HG03469 (cell line): ENCODE measurements at regions not wholly inside any gene's neighbourhood (a gene's known extent, or its start where the extent isn't known, plus 50 kb on each side); places are given as distances from the start of the nearest gene placed in this dataset.
A peak's percentile ranks its signal among the peaks of the same experiment; 100 is the strongest.

Experiments used
- ATAC-seq: cut with Tn5 transposase; IDR thresholded peaks from one replicate; pipeline ENCODE4 v1.9.1; 2021; ENCODE audit warnings: mild to moderate bottlenecking, moderate library complexity, moderate number of reproducible peaks; ENCODE audit not compliant: unreplicated experiment

GRCh38 chr13:44270150-44270549 lies 103.5 kb upstream of the SERP2 start:
- no peak for ATAC-seq

DNA sequence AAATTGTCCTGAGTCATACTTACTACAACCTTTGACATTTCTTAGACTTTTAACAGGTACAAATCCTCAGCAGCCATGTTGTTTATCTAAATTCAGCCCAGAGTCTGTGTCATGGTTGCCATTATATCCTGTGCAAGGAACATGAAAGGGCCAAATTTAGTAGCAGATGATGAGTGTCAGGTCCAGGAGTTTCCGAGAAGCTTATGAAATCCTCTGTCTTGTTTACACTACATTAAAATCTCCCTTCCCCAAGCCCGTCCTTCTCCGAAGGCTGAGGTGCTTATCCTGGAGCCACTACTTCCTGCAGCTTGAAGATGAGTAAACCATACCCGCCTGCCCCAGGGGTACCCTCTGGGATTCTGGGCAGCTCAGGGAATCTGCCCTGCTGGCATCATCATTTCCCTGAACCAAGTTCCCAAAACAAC lies 102.6 kb upstream of the SERP2 start:
- ATAC-seq = no peak

DNA sequence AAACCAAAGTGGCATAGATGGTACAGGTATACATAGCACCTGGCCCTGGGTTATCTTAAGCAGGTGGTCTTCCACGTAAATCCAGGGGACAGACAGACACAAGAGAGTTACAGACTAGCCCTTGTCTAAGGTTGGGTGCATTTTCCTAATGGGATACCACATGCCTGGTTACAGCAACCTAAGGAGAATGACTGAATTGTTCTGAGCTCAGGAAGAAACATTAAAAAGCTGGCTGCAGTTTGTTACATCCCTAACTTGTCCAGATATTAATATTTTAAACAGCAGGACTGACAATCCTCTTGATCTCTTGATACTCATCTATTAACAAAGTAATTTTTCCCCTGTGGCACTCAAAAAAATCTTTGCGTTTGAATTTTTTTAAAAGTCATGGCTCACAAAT lies 102.2 kb upstream of the SERP2 start:
- ATAC-seq = no peak

GRCh38 chr13:44271915-44272341 lies 101.7 kb upstream of the SERP2 start:
- no peak for ATAC-seq

- no peak for ATAC-seq
Observed at GRCh38 chr13:44272692-44273091, 100.9 kb upstream of the SERP2 start.

DNA sequence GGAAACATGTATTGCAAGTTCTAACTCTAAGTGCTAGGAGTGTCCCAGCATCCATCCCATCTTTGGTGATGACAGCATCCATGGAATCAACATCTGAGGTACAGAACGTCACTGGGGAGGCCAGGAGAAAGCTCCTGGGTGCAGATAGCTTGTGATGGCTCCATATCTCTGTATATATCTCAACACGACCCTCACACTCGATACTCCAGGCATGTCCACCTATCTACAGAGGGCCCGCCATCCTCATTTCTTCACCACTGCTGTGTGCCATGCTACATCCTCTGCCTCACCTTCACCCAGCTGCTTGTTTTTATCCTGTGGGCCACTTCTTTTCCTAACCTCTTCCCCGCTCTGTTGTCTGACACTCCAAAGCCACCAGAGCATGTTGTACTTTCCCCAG lies 100.4 kb upstream of the SERP2 start:
- ATAC-seq = no peak

GRCh38 chr13:44273991-44274770 lies 99.4 kb upstream of the SERP2 start:
- peak; percentile 79 for ATAC-seq

DNA sequence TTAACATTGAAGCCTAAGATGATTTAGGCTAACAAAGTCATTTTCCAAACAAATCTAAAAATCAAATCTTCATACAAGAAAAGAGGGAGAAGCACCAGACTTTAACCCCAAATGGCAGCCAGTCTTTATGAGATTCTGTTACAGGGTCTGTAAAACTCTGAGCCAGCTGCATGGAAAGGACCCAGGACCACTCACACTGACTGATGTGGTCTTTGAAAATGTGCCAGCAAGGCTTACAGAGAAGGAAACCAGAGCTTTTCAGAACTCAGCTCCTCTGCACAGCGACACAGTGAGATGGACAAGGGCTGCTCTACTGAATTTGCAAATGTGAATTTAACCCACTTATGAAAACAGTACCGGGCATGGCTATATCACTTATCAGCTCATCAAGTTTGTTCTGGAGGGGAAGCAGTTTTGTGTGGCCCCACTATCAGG lies 98.8 kb upstream of the SERP2 start:
- ATAC-seq = no peak

DNA sequence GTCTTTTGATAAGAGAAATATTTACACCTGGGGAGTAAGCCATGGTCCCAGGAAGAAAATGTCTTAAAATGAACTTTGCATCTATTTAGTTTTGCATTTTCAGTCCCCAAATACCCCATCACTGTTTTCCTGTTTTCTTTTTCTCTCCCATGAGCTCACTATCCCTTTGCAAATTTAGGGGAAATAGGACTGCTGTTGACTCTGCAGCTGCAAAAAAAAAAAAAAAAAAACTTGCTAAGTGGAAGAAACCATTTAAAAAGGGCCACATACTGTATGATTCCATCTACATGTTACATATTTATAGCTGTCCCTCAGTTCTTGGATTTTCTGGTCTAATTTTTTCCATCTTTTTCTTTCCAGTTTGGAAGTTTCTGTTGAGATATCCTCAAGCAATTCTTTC lies 98.2 kb upstream of the SERP2 start:
- ATAC-seq = no peak

DNA sequence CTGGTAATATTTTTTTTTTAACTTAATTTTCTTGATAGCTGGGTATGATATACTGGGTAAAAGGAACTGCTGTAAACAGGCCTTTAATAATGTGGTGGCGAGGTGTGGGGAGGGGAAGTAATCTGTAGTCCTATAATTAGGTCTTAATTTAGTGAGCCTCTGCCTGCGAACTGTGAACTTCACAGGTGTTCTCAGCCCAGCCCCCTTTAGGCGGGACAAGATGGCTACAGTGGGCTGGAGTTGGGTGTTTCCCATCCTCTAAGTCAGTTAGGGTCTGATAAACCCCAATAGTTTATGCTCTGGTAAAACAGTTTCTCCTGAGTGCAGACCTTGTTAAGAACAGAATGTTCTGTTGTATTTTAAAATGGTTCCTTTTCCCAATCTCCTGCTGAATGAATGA lies 97.6 kb upstream of the SERP2 start:
- no peak for ATAC-seq

DNA sequence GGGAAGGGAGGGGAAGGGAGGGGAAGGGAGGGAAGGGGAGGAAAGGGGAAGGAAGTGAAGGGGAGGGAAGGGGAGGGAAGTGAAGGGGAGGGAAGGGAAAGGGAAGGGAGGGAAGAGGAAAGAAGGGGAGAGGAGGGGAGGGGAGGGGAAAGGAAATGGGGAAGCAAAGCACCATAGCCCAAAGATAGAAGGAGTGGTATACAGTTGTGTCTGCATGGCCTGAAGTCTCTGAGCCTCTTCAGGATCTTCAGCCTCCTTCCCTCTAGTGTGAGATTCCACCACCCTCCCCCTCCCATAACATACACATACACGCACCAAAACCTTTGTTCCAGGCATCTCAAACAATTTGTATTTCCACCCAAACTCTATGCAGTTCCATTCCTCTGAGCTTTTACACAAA lies 96.2 kb upstream of the SERP2 start:
- ATAC-seq = no peak

DNA sequence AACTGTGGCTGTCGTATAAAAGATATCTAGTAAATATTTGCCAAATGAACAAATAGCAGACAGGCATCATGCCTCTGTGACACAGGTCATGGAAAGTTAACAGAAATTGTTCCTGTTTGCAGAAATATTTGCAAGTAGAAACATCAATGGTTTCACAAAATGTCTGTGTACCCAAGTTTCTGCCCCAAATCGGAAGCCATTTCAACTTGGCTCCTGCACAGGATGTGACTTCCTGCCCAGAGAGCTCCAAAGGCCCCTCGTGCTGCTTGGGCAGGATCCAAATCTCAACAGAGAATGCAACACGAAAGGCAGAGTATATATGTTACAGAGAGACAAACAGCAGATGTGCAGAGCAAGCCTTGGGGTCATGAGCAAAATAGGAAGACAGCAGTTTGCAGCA lies 95.5 kb upstream of the SERP2 start:
- ATAC-seq = no peak

DNA sequence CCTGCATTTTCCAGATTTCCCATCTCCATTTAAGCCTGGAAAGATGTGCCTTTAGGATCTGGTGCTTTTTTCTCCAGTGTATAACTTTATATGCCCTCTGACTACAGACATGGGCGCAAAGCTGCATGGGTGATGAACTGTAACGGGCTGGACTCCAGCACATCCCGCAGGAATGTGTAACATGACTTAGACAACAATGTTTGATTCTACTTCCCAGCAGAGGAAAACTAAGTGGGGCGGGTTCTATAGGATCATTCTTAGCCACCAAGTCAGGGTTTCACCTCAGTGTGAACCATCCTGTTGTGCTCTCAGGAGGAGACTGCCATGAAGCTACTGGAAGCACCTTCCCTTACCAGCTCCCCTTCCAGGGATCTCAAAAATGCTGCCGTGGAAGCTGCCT lies 93.2 kb upstream of the SERP2 start:
- no peak for ATAC-seq

DNA sequence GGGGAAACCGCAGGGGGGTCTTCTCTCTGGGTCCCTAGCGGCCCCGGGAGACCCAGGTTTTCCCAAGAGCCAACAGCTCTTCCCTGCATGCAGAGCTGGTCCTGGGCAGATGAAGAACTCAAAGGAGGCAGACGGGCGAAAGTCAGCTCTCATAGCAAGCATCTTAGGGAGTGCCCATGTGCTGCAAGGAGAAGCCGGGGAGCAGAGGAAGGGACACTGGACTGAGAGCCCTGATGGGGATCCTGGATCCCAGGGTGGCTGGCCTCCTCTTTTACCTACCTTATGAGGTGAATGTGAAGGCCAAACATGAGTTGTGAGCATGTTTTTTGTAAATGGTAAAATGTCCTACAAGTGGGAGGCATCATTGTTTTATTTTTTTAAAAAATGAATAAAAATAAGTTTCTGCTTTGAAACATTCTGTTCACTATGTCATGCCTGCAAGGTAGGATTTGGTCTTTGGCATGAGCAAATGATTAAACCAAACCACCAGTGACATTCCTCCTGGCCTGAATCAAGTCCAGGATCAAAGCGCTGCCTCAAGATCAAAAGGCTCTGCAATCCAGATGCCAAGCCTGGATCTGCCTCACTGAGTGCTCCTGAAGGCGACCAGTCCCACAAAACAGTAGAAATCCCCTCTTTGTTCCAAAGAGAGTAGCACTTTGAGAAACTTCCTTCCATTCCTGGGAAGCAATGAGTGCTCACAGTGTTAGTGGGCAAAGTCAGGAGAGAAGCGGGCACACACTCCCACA lies 92.2 kb upstream of the SERP2 start:
- ATAC-seq = no peak

- ATAC-seq = no peak
Observed at GRCh38 chr13:44283600-44283999, 90.0 kb upstream of the SERP2 start.

DNA sequence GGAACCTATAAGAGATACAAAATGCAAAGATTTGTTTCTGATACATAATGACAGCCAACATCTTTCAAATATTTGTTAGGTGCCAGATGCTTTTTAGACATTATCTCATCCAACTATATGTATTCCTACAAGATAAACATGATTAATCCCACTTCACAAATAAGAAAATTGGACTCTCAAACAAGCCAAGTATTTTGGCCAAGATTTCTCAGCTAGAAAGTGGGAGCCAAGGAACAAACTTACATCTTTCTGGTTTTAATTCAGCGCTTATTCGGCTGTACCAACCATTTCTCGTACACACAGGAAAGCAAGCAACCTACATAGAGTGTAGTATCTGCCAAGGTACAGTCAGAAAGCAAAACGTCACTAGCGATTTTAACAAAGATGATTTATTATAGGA lies 85.7 kb upstream of the SERP2 start:
- ATAC-seq = no peak

- no peak for ATAC-seq
Observed at GRCh38 chr13:44292545-44292944, 81.1 kb upstream of the SERP2 start.

DNA sequence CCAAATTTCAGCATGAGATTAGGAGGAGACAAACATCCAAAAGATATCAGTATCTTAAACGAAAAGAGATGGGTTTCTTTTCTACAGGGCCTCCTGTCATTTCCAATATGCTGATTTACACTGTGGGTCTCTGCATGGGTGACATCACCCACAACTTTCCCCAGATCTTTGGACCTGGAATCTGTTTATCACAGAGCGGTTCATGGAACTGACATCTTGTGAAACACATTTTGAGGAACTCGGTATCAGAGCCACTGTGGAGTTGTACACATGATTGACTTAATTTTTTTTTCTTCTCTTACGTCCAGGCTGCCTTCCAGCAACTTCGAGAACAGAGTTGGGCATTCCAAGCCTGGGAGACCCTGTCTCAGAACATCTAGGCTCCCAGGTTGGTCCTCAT lies 80.2 kb upstream of the SERP2 start:
- ATAC-seq = no peak

GRCh38 chr13:44293908-44294735 lies 79.5 kb upstream of the SERP2 start:
- no peak for ATAC-seq

GRCh38 chr13:44294876-44295275 lies 78.7 kb upstream of the SERP2 start:
- no peak for ATAC-seq

DNA sequence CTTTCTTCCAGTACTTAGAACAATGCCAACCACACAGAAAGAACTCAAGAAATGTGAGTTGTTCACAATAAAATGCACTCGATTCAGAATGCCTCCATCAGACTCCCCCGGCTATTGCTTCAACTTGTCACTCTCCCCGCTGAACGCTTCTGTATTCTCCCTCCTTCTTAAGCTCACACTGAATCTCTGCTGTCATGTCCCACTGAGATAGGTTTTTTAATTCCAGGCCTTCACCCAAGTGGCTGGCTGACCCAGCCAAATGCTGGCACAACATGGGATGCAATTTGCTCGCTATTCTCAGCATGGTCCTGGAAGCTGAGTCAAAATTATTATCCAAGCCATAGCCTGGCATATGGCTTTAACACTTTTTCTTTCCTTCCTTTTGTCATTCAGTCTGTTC lies 76.8 kb upstream of the SERP2 start:
- ATAC-seq = no peak
